HG02678 (cell line): ENCODE measurements at regions not wholly inside any gene's neighbourhood (a gene's known extent, or its start where the extent isn't known, plus 50 kb on each side); places are given as distances from the start of the nearest gene placed in this dataset.
"Not testable (repeated sequence)": the region's sequence is repeated elsewhere in the genome, so short reads cannot be mapped to it uniquely, and the experiment has no call there.

Experiments
- ATAC-seq: cut with Tn5 transposase; IDR thresholded peaks from one replicate; pipeline ENCODE4 v1.9.1; 2021; ENCODE audit warnings: mild to moderate bottlenecking, moderate library complexity; ENCODE audit not compliant: unreplicated experiment

GRCh38 chrX:22526339-22526738 lies 253.6 kb downstream of the CBLL2 start:
- peak; percentile 98 for ATAC-seq

DNA sequence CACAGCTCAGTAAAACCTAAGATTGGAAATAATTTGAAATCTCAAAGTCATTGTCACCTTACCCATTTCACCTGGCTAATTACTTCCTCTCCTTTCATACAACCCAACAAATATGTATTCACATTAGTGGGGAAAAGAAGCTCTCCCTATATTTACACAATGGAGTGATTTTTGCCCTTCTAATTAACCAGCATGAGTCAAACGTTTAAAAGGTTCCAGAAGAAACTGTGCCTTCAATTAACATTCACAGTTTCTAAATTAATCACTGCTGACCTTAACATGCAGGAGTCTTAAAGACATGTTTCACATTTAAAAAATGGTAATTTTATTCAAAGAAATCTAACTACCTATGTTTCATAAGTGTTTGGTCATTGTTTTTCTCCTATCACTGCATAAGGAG lies 254.6 kb downstream of the CBLL2 start:
- no peak for ATAC-seq

- ATAC-seq: no peak
These were observed 261.2 kb downstream of the CBLL2 start for GRCh38 chrX:22533898-22534297.

GRCh38 chrX:22534643-22535042 lies 261.9 kb downstream of the CBLL2 start:
- no peak for ATAC-seq

GRCh38 chrX:22536746-22537304 lies 264.1 kb downstream of the CBLL2 start:
- ATAC-seq: no peak

GRCh38 chrX:22538580-22538979 lies 265.9 kb downstream of the CBLL2 start:
- no peak for ATAC-seq

- no peak for ATAC-seq
These were observed 269.2 kb downstream of the CBLL2 start for GRCh38 chrX:22541926-22542325.

DNA sequence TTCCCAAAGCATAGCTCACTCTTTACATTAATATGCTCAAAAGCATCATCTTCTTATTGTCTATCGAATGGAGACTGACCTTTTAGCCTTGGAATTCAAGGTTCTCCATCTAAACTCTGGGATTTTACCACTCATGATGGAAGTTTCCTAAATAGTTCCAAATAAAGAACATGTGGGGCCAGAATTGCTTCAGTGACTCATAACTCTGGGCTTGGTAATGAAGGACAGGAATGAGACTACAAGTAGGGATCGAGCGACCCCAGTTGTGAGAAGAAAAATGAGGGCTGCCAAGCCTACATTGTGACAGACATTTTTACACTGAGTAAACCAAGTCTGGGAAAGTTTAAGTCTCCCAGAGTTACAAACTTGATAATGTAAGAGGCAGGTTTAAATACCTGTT lies 269.9 kb downstream of the CBLL2 start:
- ATAC-seq: no peak

DNA sequence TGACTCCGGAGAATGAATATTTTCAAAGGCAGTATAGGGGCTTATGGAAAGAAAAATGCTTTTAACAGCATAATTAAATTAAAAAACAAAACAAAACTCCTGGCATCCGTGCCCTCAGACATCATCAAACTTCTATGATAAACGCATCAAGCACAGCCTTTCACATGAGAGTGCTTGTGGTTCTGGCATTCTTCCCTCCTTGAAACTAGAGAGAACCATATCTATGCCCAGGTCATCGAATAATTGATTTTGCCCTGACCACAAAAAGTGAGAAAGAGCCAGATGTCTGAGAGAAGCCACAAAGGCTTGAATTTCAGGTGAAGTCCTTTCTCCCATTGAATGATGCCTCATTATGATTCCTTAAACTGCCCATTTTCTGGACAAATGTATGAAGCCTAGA lies 286.8 kb downstream of the CBLL2 start:
- ATAC-seq: no peak

DNA sequence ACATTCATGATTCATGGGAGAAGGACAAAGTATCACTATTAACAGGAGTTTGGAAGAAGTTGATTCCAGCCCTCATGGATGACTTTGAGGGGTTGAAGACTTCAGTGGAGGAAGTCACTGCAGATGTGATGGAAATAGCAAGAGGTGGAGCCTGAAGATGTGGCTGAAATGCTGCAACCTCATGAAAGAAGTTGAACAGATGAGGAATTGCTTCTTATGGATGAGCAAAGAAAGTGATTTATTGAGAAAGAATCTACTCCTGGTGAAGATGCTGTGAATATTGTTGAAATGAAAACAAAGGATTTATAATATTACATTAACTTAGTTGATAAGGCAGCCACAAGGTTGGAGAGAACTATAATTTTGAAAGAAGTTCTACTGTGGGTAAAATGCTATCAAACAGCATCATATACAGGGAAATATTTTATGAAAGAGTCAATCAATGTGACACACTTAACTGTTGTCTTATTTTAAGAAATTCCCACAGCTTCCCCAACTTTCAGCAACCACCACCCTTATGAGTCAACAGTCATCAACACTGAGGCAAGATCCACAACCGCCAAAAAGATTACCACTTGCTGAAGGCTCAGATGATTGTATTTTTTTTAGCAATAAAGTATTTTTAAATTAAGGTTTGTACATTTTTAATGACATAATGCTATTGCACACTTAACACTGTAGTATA lies 302.6 kb downstream of the CBLL2 start:
- ATAC-seq: no peak

GRCh38 chrX:22577181-22577580 lies 304.5 kb downstream of the CBLL2 start:
- ATAC-seq: no peak

DNA sequence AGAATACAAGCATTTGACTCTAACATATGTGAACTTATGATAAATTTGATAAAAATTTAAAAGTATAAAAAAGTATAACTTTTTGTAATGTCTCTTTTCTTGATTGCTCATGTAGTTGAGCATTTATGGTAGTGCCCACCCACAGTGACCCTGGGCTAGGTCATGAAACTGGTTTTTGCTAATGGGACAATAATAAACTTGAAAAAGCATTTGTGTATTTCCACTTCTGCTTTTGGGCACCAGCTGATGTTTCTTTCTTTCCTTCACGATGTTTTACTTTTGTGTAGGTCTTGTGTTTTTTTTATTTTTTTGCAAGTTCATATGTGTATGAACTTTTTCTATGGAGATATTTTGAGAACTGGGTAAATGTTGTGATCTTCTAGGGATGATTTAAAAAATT lies 313.1 kb downstream of the CBLL2 start:
- peak; percentile 73 for ATAC-seq

GRCh38 chrX:22589845-22590244 lies 317.1 kb downstream of the CBLL2 start:
- ATAC-seq: no peak

DNA sequence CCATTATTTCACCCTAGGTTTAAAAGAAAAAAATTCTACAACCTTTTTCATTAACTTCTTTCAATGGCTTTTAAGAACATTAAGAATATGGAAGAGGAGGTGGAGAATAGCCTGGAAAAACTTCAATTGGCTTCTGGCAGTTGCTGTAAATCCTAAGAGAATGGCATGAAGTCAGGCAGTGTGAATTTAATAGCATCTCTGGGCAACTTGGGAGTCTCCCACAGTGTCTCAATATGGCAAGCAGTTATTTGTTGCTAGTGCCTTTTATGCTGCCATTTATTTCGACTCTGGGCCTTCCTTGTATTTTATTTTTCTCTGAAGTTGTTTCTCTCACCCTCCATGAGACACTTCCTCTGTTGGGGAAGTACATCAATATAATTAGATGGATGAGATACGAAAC lies 322.1 kb downstream of the CBLL2 start:
- ATAC-seq: no peak

- no peak for ATAC-seq
These were observed 330.3 kb downstream of the CBLL2 start for GRCh38 chrX:22603060-22603459.

- not testable (repeated sequence) for ATAC-seq
These were observed 336.7 kb downstream of the CBLL2 start for GRCh38 chrX:22609452-22609851.

DNA sequence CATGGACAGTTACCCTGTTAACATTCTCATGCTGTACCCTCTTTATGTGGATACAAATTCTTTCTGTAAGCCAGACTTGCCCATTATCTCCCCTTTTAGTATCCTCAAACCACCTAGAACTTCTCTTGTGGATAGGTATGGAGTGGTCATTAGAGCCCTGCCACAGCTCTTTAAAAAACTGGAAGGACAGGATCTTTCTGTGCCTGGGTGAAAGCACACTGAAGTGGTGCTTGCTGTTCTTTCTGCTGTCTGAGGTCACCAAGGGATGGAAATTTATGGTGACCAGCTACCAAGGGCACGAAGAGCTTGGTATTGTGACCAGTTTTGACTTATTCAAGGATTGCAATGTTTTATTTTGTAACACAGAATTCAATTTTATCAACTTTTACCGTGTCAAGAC lies 344.2 kb downstream of the CBLL2 start:
- no peak for ATAC-seq

DNA sequence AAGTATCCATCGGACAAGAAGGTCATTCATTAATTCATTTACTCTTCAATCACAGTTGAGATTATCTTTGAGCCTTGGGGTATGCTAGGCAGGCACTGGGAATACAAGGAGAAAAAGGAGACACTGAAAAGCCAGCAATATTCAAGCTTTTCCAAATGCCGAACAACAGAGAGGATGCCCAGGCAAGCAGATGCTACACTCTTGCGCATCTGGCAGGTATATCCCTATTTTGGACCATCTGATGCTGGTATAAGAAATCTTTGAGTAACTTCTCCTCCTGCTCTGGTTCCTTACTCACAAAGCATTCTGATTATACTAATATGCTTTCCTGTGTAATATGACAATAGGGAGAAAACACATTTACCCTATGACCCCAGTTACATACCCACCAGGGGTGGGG lies 354.9 kb downstream of the CBLL2 start:
- ATAC-seq: no peak

- ATAC-seq: no peak
These were observed 355.6 kb downstream of the CBLL2 start for GRCh38 chrX:22628275-22628674.

DNA sequence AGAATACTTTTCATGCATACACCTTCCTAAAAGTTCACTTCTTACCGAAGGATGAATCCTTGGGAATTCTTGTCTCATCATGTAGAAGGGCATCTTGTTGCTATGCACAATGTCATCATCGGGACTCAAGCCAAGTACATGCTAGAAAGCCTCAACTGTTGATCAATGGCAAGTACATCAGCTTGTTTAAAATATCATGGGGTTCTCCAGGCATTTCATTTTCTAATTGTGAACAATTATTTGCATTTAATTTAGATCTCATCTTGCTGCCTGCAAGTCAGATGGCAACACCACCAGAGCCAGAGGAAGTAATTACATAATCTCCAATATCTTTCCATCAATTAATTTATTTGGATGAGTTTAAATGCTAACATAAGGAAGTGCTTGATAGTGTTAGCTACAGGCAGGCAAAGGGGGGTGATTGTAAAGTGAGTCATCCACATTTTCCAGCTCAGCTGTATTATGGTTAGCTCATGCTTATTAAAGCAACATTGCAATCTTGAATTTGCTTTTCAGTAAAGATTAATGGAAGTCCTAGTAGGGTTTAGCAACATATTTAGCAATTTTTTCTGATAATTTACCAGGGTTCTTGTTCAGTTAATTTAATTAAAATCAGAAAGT lies 356.5 kb downstream of the CBLL2 start:
- no peak for ATAC-seq

DNA sequence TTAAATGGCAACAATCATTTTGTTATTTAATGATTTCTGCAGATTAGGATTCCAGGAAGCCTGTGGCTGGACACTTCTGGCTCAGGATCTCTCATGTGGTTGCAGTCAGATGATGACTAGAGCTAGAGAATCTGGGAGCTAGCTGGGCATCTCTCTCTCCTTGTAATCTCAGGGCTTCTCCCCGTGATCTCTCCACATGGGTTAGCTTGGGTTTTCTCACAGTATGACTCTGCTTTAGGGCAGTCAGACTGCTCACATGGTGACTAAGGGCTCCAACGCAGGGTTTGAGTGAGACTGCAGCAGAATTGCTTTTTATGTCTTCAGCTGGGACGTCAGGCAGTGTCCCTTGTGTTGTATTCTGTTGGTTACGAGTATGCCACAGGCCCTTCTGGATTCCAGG lies 361.4 kb downstream of the CBLL2 start:
- ATAC-seq: no peak

GRCh38 chrX:22634751-22635150 lies 362.0 kb downstream of the CBLL2 start:
- ATAC-seq: no peak

DNA sequence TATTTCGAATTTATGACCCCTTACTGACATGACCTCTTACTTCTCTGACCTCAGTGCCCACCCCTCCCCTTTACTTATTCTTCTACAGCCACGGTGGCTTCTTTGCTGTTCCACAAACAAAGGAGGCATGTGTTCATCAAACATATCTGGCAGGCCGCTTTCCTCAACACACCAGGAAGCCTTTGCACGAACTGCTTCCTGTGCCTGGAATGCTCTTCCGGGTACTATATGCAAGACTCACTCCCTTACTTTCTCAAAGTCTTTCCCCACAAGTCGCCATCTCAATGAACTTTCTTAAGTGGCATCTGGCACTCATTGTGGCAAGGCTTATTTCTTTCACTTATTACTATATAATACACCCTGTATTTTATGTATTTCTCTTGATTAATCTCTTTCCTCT lies 351.5 kb upstream of the DDX53 start:
- ATAC-seq: no peak
